ENCODE measurements at regions not wholly inside any gene's neighbourhood (a gene's known extent, or its start where the extent isn't known, plus 50 kb on each side); places are given as distances from the start of the nearest gene placed in this dataset.
"Not testable (repeated sequence)": the region's sequence is repeated elsewhere in the genome, so short reads cannot be mapped to it uniquely, and the experiment has no call there.

DNA sequence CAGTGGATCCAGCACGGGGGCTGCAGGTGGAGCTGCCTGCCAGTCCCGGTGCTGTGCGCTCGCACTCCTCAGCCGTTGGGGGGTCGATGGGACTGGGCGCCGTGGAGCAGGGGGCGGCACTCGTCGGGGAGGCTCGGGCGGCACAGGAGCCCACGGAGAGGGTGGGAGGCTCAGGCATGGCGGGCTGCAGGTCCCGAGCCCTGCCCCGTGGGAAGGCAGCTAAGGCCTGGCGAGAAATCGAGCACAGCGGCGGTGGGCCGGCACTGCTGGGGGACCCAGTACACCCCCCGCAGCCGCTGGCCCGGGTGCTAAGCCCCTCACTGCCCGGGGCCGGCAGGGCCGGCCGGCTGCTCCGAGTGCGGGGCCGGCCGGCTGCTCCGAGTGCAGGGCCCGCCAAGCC is 52.3 kb upstream of the MARK1 start:
- not testable (repeated sequence) for H3K9ac ChIP-seq (ENCODE audit: low read length); H3K9me3 ChIP-seq (ENCODE audit: control insufficient read depth, low read length); H3K4me1 ChIP-seq (ENCODE audit: control insufficient read depth, insufficient read depth, low read depth, low read length); H3K14ac ChIP-seq (ENCODE audit: low read length in 2 of 2); H2BK12ac ChIP-seq (ENCODE audit: low read length in 2 of 2); H3K4me3 ChIP-seq (ENCODE audit: insufficient read depth in 1 of 2, low read depth in 1 of 2, low read length in 2 of 2); H3K4ac ChIP-seq (ENCODE audit: low read depth in 1 of 2, low read length in 2 of 2); H4K8ac ChIP-seq (ENCODE audit: low read length); H2BK120ac ChIP-seq (ENCODE audit: low read depth, low read length); H3K4me2 ChIP-seq (ENCODE audit: low read length, poor library complexity, severe bottlenecking); H2AK5ac ChIP-seq (ENCODE audit: low read length, severe bottlenecking); H3K79me1 ChIP-seq (replicated peaks; ENCODE audit: low read length, poor library complexity, severe bottlenecking); H2AFZ ChIP-seq (ENCODE audit: low read depth, low read length); H2BK5ac ChIP-seq (ENCODE audit: low read depth, low read length, poor library complexity, severe bottlenecking); H3K27me3 ChIP-seq (ENCODE audit: control insufficient read depth in 1 of 2, insufficient read depth in 1 of 2, low read length in 2 of 2); DNase-seq; H3K23ac ChIP-seq (ENCODE audit: low read length in 2 of 2); H3K36me3 ChIP-seq (ENCODE audit: control insufficient read depth in 1 of 2, insufficient read depth in 2 of 2, low read depth in 1 of 2, low read length in 2 of 2); H4K91ac ChIP-seq (ENCODE audit: low read length); H2BK15ac ChIP-seq (ENCODE audit: low read depth, poor library complexity, severe bottlenecking); H3K27ac ChIP-seq (ENCODE audit: low read length, poor library complexity, severe bottlenecking); H3K18ac ChIP-seq (ENCODE audit: low read depth in 1 of 2, low read length in 2 of 2)
- WGBS = 96% methylated on average over 26 of the region's 35 CpGs

DNA sequence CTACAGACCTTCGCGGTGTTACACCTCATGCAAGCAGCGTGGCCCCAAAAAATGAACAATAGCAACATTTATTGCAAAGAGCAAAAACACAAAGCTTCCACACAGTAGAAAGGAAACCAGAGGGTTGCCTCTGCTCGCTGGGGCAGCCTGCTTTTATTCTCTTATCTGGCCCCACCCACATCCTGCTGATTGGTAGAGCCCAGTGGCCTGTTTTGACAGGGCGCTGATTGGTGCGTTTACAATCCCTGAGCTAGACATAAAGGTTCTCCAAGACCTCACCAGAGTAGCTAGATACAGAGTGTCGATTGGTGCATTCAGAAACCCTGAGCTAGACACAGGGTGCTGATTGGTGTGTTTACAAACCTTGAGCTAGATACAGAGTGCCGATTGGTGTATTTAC is 52.8 kb upstream of the MARK1 start:
- H3K4ac ChIP-seq (ENCODE audit: low read depth in 1 of 2, low read length in 2 of 2); H3K4me3 ChIP-seq (ENCODE audit: insufficient read depth in 1 of 2, low read depth in 1 of 2, low read length in 2 of 2); H3K14ac ChIP-seq (ENCODE audit: low read length in 2 of 2); H3K79me1 ChIP-seq (replicated peaks; ENCODE audit: low read length, poor library complexity, severe bottlenecking); H3K36me3 ChIP-seq (ENCODE audit: control insufficient read depth in 1 of 2, insufficient read depth in 2 of 2, low read depth in 1 of 2, low read length in 2 of 2); H3K4me1 ChIP-seq (ENCODE audit: control insufficient read depth, insufficient read depth, low read depth, low read length); H2AFZ ChIP-seq (ENCODE audit: low read depth, low read length); H2BK5ac ChIP-seq (ENCODE audit: low read depth, low read length, poor library complexity, severe bottlenecking); H2BK120ac ChIP-seq (ENCODE audit: low read depth, low read length); H3K23ac ChIP-seq (ENCODE audit: low read length in 2 of 2); H3K27ac ChIP-seq (ENCODE audit: low read length, poor library complexity, severe bottlenecking); H3K4me2 ChIP-seq (ENCODE audit: low read length, poor library complexity, severe bottlenecking); H3K9ac ChIP-seq (ENCODE audit: low read length); H3K18ac ChIP-seq (ENCODE audit: low read depth in 1 of 2, low read length in 2 of 2); H2BK15ac ChIP-seq (ENCODE audit: low read depth, poor library complexity, severe bottlenecking); H2BK12ac ChIP-seq (ENCODE audit: low read length in 2 of 2); DNase-seq; H4K91ac ChIP-seq (ENCODE audit: low read length); H3K9me3 ChIP-seq (ENCODE audit: control insufficient read depth, low read length); H3K27me3 ChIP-seq (ENCODE audit: control insufficient read depth in 1 of 2, insufficient read depth in 1 of 2, low read length in 2 of 2); H2AK5ac ChIP-seq (ENCODE audit: low read length, severe bottlenecking); H4K8ac ChIP-seq (ENCODE audit: low read length): not testable (repeated sequence)
- WGBS = 94% methylated on average over 6 of the region's 8 CpGs

GRCh38 chr1:220473440-220473839 is 54.5 kb upstream of the MARK1 start:
- DNase-seq = no peak
- no peak overlapping the region for H2BK120ac ChIP-seq (ENCODE audit: low read depth, low read length)
- H3K27ac ChIP-seq (ENCODE audit: low read length, poor library complexity, severe bottlenecking) = no peak overlapping the region
- H2BK5ac ChIP-seq (ENCODE audit: low read depth, low read length, poor library complexity, severe bottlenecking) = no peak overlapping the region
- no peak overlapping the region for H2AFZ ChIP-seq (ENCODE audit: low read depth, low read length)
- no peak overlapping the region for H3K9ac ChIP-seq (ENCODE audit: low read length)
- no peak overlapping the region for H3K18ac ChIP-seq (ENCODE audit: low read depth in 1 of 2, low read length in 2 of 2)
- no peak overlapping the region for H3K4me3 ChIP-seq (ENCODE audit: insufficient read depth in 1 of 2, low read depth in 1 of 2, low read length in 2 of 2)
- H3K36me3 ChIP-seq (ENCODE audit: control insufficient read depth in 1 of 2, insufficient read depth in 2 of 2, low read depth in 1 of 2, low read length in 2 of 2) = no peaks in the 10 kb centered on the region
- no peak overlapping the region for H3K23ac ChIP-seq (ENCODE audit: low read length in 2 of 2)
- no peaks in the 10 kb centered on the region for H3K9me3 ChIP-seq (ENCODE audit: control insufficient read depth, low read length)
- H3K4me2 ChIP-seq (ENCODE audit: low read length, poor library complexity, severe bottlenecking) = no peak overlapping the region
- H4K8ac ChIP-seq (ENCODE audit: low read length) = no peak overlapping the region
- no peaks in the 10 kb centered on the region for H3K79me1 ChIP-seq (replicated peaks; ENCODE audit: low read length, poor library complexity, severe bottlenecking)
- H3K14ac ChIP-seq (ENCODE audit: low read length in 2 of 2) = no peak overlapping the region
- 100% methylated on average over 1 of the region's 2 CpGs for WGBS
- no peak overlapping the region for H2AK5ac ChIP-seq (ENCODE audit: low read length, severe bottlenecking)
- no peak overlapping the region for H2BK12ac ChIP-seq (ENCODE audit: low read length in 2 of 2)
- no peaks in the 10 kb centered on the region for H3K4me1 ChIP-seq (ENCODE audit: control insufficient read depth, insufficient read depth, low read depth, low read length)
- no peaks in the 10 kb centered on the region for H3K27me3 ChIP-seq (ENCODE audit: control insufficient read depth in 1 of 2, insufficient read depth in 1 of 2, low read length in 2 of 2)
- H4K91ac ChIP-seq (ENCODE audit: low read length) = no peak overlapping the region
- H2BK15ac ChIP-seq (ENCODE audit: low read depth, poor library complexity, severe bottlenecking) = no peak overlapping the region
- no peak overlapping the region for H3K4ac ChIP-seq (ENCODE audit: low read depth in 1 of 2, low read length in 2 of 2)

DNA sequence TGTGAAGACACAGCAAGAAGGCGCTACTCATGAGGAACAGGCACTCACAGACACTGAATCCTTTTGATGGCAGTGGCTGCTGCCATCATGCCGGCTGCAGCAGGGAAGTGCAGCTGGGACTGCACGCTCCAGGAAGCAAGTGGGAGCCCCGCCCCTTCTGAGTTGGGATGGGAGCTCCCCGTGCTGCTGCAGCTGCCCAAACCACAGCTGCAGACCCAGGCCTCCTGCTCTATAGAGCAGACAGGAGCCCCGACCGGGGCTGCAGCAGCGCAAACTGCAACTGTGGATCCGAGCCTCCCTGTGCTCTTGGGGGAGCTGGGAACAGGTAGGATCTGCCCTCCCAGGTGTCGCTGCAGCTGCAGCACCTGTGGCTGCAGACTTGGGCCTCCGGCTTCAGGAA is 65.2 kb upstream of the MARK1 start:
- no peak overlapping the region for H2AFZ ChIP-seq (ENCODE audit: low read depth, low read length)
- DNase-seq = no peak
- no peak overlapping the region for H2AK5ac ChIP-seq (ENCODE audit: low read length, severe bottlenecking)
- H3K23ac ChIP-seq (ENCODE audit: low read length in 2 of 2) = no peak overlapping the region
- H3K9ac ChIP-seq (ENCODE audit: low read length) = no peak overlapping the region
- 33% methylated on average over 11 of the region's 11 CpGs for WGBS
- H3K27ac ChIP-seq (ENCODE audit: low read length, poor library complexity, severe bottlenecking) = no peak overlapping the region
- H2BK15ac ChIP-seq (ENCODE audit: low read depth, poor library complexity, severe bottlenecking) = no peak overlapping the region
- H3K18ac ChIP-seq (ENCODE audit: low read depth in 1 of 2, low read length in 2 of 2) = no peak overlapping the region
- peaks cover 3% of the 10 kb centered on the region for H3K4me1 ChIP-seq (ENCODE audit: control insufficient read depth, insufficient read depth, low read depth, low read length)
- H3K4me3 ChIP-seq (ENCODE audit: insufficient read depth in 1 of 2, low read depth in 1 of 2, low read length in 2 of 2) = no peak overlapping the region
- H3K9me3 ChIP-seq (ENCODE audit: control insufficient read depth, low read length) = peaks cover 8% of the 10 kb centered on the region
- H2BK5ac ChIP-seq (ENCODE audit: low read depth, low read length, poor library complexity, severe bottlenecking) = no peak overlapping the region
- no peak overlapping the region for H3K4me2 ChIP-seq (ENCODE audit: low read length, poor library complexity, severe bottlenecking)
- no peak overlapping the region for H3K14ac ChIP-seq (ENCODE audit: low read length in 2 of 2)
- H2BK120ac ChIP-seq (ENCODE audit: low read depth, low read length) = no peak overlapping the region
- no peak overlapping the region for H4K91ac ChIP-seq (ENCODE audit: low read length)
- no peaks in the 10 kb centered on the region for H3K27me3 ChIP-seq (ENCODE audit: control insufficient read depth in 1 of 2, insufficient read depth in 1 of 2, low read length in 2 of 2)
- H3K4ac ChIP-seq (ENCODE audit: low read depth in 1 of 2, low read length in 2 of 2) = no peak overlapping the region
- H3K36me3 ChIP-seq (ENCODE audit: control insufficient read depth in 1 of 2, insufficient read depth in 2 of 2, low read depth in 1 of 2, low read length in 2 of 2) = no peaks in the 10 kb centered on the region
- H3K79me1 ChIP-seq (replicated peaks; ENCODE audit: low read length, poor library complexity, severe bottlenecking) = no peaks in the 10 kb centered on the region
- no peak overlapping the region for H4K8ac ChIP-seq (ENCODE audit: low read length)
- H2BK12ac ChIP-seq (ENCODE audit: low read length in 2 of 2) = no peak overlapping the region
